Glomerular endothelial cell (primary cell): ENCODE measurements at regions not wholly inside any gene's neighbourhood (a gene's known extent, or its start where the extent isn't known, plus 50 kb on each side); places are given as distances from the start of the nearest gene placed in this dataset.
"Not testable (repeated sequence)": the region's sequence is repeated elsewhere in the genome, so short reads cannot be mapped to it uniquely, and the experiment has no call there.

Experiments used
- DNase-seq: peaks from one replicate; pipeline ENCODE4 v3.0.0-alpha.2; 2011; ENCODE audit warnings: low read depth, low spot score; ENCODE audit errors: extremely low read depth

GRCh38 chr14:86780876-86781510 lies 1212.0 kb downstream of the GALC start:
- DNase-seq: no peak

GRCh38 chr14:86780461-86780860 lies 1212.5 kb downstream of the GALC start:
- DNase-seq: no peak

GRCh38 chr14:86779416-86779815 lies 1213.6 kb downstream of the GALC start:
- DNase-seq: no peak

GRCh38 chr14:86777963-86778602 lies 1214.9 kb downstream of the GALC start:
- no peak for DNase-seq

- not testable (repeated sequence) for DNase-seq
These were observed 1217.1 kb downstream of the GALC start for GRCh38 chr14:86775896-86776295.

- DNase-seq: no peak
These were observed 1218.1 kb downstream of the GALC start for GRCh38 chr14:86774916-86775315.

GRCh38 chr14:86772075-86772474 lies 1220.9 kb downstream of the GALC start:
- no peak for DNase-seq

GRCh38 chr14:86770186-86770585 lies 1222.8 kb downstream of the GALC start:
- DNase-seq: no peak

GRCh38 chr14:86766469-86766868 lies 1226.5 kb downstream of the GALC start:
- no peak for DNase-seq

GRCh38 chr14:86761611-86762010 lies 1231.4 kb downstream of the GALC start:
- no peak for DNase-seq

GRCh38 chr14:86756521-86757190 lies 1226.7 kb downstream of the FLRT2 start:
- DNase-seq: no peak

- DNase-seq: not testable (repeated sequence)
These were observed 1220.5 kb downstream of the FLRT2 start for GRCh38 chr14:86750488-86750887.

GRCh38 chr14:86739761-86740160 lies 1209.8 kb downstream of the FLRT2 start:
- DNase-seq: no peak

- DNase-seq: not testable (repeated sequence)
These were observed 1201.5 kb downstream of the FLRT2 start for GRCh38 chr14:86731427-86731826.

GRCh38 chr14:86723254-86723624 lies 1193.3 kb downstream of the FLRT2 start:
- no peak for DNase-seq

GRCh38 chr14:86722612-86723253 lies 1192.8 kb downstream of the FLRT2 start:
- no peak for DNase-seq

- no peak for DNase-seq
These were observed 1184.6 kb downstream of the FLRT2 start for GRCh38 chr14:86714575-86714974.

- DNase-seq: no peak
These were observed 1184.2 kb downstream of the FLRT2 start for GRCh38 chr14:86714153-86714552.

GRCh38 chr14:86712727-86713126 lies 1182.8 kb downstream of the FLRT2 start:
- DNase-seq: no peak

- no peak for DNase-seq
These were observed 1182.2 kb downstream of the FLRT2 start for GRCh38 chr14:86712176-86712575.

- DNase-seq: no peak
These were observed 1178.9 kb downstream of the FLRT2 start for GRCh38 chr14:86708846-86709339.
